A549 (cell line): ENCODE measurements at regions not wholly inside any gene's neighbourhood (a gene's known extent, or its start where the extent isn't known, plus 50 kb on each side); places are given as distances from the start of the nearest gene placed in this dataset.

Source experiments
- ATAC-seq, 2 experiments: fragments of 200-7000 bp in 1 of 2; fragments of >200 bp in 1 of 2; cut with Nextera tagmentation in 1 of 2; cut with Tn5 transposase in 1 of 2; 3 replicates each; pipeline versions ENCODE4 v1.8.0 to v1.9.1; 2018 to 2020; ENCODE audit warnings: mild to moderate bottlenecking in 1 of 2, moderate library complexity in 1 of 2
- CTCF ChIA-PET: fragments of 300-600 bp; sonication (Branson Sonifier 250); formaldehyde crosslinking; extraction: SDS; loops from one replicate; lab custom pipeline; 2021; ENCODE audit warnings: antibody characterized with exemption, inconsistent platforms; lab: Yijun Ruan, JAX
- POLR2A ChIA-PET: fragments of 350-600 bp; formaldehyde crosslinking; extraction: SDS; loops from one replicate; lab custom pipeline; 2021; ENCODE audit warnings: antibody characterized with exemption, inconsistent platforms; lab: Yijun Ruan, JAX
- DNase-seq, 2 experiments: peaks; one replicate each; pipeline versions ENCODE4 v3.0.0 to v3.0.0-alpha.2; 2011 to 2016; ENCODE audit warnings: low read depth in 1 of 2, low spot score in 1 of 2
- FAIRE-seq: peaks from 2 replicates; lab custom pipeline; 2011; peaks lifted over from hg19 to GRCh38; lab: Jason Lieb, UNC
- H3K27ac ChIP-seq, 2 experiments: fragments of >200 bp; sonication (Bioruptor Twin); formaldehyde crosslinking; 3 replicates each; pipeline ENCODE4 v1.5.1; 2016 to 2017
- H3K4me1 ChIP-seq: fragments of >200 bp; sonication (Bioruptor Twin); formaldehyde crosslinking; 3 replicates; pipeline ENCODE4 v1.6.1; 2016
- H3K4me2 ChIP-seq: fragments of >200 bp; sonication (Bioruptor Twin); formaldehyde crosslinking; 3 replicates; pipeline ENCODE4 v1.6.1; 2016
- H3K4me3 ChIP-seq: fragments of >200 bp; sonication (Bioruptor Twin); formaldehyde crosslinking; 3 replicates; pipeline ENCODE4 v1.5.1; 2016
- H3K9me3 ChIP-seq: fragments of >200 bp; sonication (Bioruptor Twin); formaldehyde crosslinking; 3 replicates; pipeline ENCODE4 v1.6.1; 2016
- CBX2 ChIP-seq: fragments of 200-600 bp; sonication (generic); IDR thresholded peaks from 2 replicates; pipeline ENCODE4 v1.6.1; 2016; ENCODE audit warnings: low read depth, mild to moderate bottlenecking, borderline replicate concordance
- CBX8 ChIP-seq: fragments of 200-600 bp; sonication (generic); IDR thresholded peaks from 2 replicates; pipeline ENCODE4 v1.6.1; 2016
- CEBPB ChIP-seq, 2 experiments: fragments of >200 bp in 1 of 2; sonication (Bioruptor Twin) in 1 of 2; formaldehyde crosslinking in 1 of 2; IDR thresholded peaks; 2 replicates each; pipeline ENCODE4 v1.6.1; 2012 to 2016
- CHD2 ChIP-seq: fragments of 150-350 bp; IDR thresholded peaks from 2 replicates; pipeline ENCODE4 v1.6.1; 2014; ENCODE audit warnings: low read length; ENCODE audit not compliant: partially characterized antibody
- CHD4 ChIP-seq: fragments of 200-600 bp; sonication (generic); IDR thresholded peaks from 2 replicates; pipeline ENCODE4 v1.6.1; 2016; ENCODE audit warnings: antibody characterized with exemption, mild to moderate bottlenecking, borderline replicate concordance
- E2F6 ChIP-seq: IDR thresholded peaks from 2 replicates; pipeline ENCODE4 v1.6.1; 2012; ENCODE audit warnings: low read depth, borderline replicate concordance
- EHF ChIP-seq: fragments of 250-450 bp; sonication (Bioruptor Pico); IDR thresholded peaks from 2 replicates; pipeline ENCODE4 v1.5.0; 2020; ENCODE audit warnings: mild to moderate bottlenecking
- FOSL2 ChIP-seq, 2 experiments: fragments of 450-650 bp in 1 of 2; fragments of >200 bp in 1 of 2; sonication (Bioruptor Twin) in 1 of 2; formaldehyde crosslinking; IDR thresholded peaks; 2 replicates each; pipeline versions ENCODE4 v1.5.0 to v1.6.1; 2016 to 2020; ENCODE audit warnings: mild to moderate bottlenecking in 1 of 2, moderate library complexity in 1 of 2
- FOXS1 ChIP-seq: fragments of 250-450 bp; sonication (Bioruptor Pico); IDR thresholded peaks from 2 replicates; pipeline ENCODE4 v1.5.0; 2020; ENCODE audit warnings: mild to moderate bottlenecking, moderate library complexity
- GATA3 ChIP-seq: IDR thresholded peaks from 2 replicates; pipeline ENCODE4 v1.6.1; 2012; ENCODE audit warnings: borderline replicate concordance
- HES2 ChIP-seq: fragments of >200 bp; sonication (Bioruptor Twin); formaldehyde crosslinking; IDR thresholded peaks from 2 replicates; pipeline ENCODE4 v1.6.1; 2016
- HMGXB4 ChIP-seq: fragments of 250-450 bp; sonication (Bioruptor Pico); IDR thresholded peaks from 2 replicates; pipeline ENCODE4 v1.5.0; 2021; ENCODE audit warnings: mild to moderate bottlenecking, moderate library complexity, borderline replicate concordance
- HOXA7 ChIP-seq: fragments of 250-450 bp; sonication (Bioruptor Pico); IDR thresholded peaks from 2 replicates; pipeline ENCODE4 v1.5.0; 2020; ENCODE audit warnings: mild to moderate bottlenecking, moderate library complexity
- HOXB5 ChIP-seq: fragments of 250-450 bp; sonication (Bioruptor Pico); IDR thresholded peaks from 2 replicates; pipeline ENCODE4 v1.5.0; 2020; ENCODE audit warnings: mild to moderate bottlenecking, moderate library complexity
- JUN ChIP-seq, 2 experiments: fragments of >200 bp; sonication (Bioruptor Twin); formaldehyde crosslinking; IDR thresholded peaks; 2 replicates in 1 of 2; 3 replicates in 1 of 2; pipeline ENCODE4 v1.6.1; 2016 to 2017
- MAFK ChIP-seq: fragments of 450-650 bp; IDR thresholded peaks from 2 replicates; pipeline ENCODE4 v1.6.1; 2014; ENCODE audit not compliant: partially characterized antibody
- MAZ ChIP-seq: fragments of 150-350 bp; IDR thresholded peaks from 2 replicates; pipeline ENCODE4 v1.6.1; 2014; ENCODE audit warnings: antibody characterized with exemption, low read depth, low read length, borderline replicate concordance
- MYC ChIP-seq: IDR thresholded peaks from 2 replicates; pipeline ENCODE4 v1.6.1; 2012; ENCODE audit warnings: mild to moderate bottlenecking, inconsistent platforms, low read length, improper control_type of control experiment, borderline replicate concordance
- NR3C1 ChIP-seq: fragments of >200 bp; sonication (Bioruptor Twin); formaldehyde crosslinking; IDR thresholded peaks from 3 replicates; pipeline ENCODE4 v1.6.1; 2017
- RAD21 ChIP-seq, 2 experiments: fragments of >200 bp in 1 of 2; sonication (Bioruptor Twin) in 1 of 2; formaldehyde crosslinking in 1 of 2; IDR thresholded peaks in 1 of 2; conservative IDR thresholded peaks in 1 of 2; 2 replicates in 1 of 2; 3 replicates in 1 of 2; pipeline ENCODE4 v1.6.1; 2012 to 2018; ENCODE audit warnings: inconsistent platforms in 1 of 2
- RARB ChIP-seq: fragments of 250-450 bp; sonication (Bioruptor Pico); IDR thresholded peaks from 2 replicates; pipeline ENCODE4 v1.8.0; 2021; ENCODE audit warnings: mild to moderate bottlenecking, moderate library complexity
- RCOR1 ChIP-seq: fragments of 150-350 bp; IDR thresholded peaks from 2 replicates; pipeline ENCODE4 v1.6.1; 2014; ENCODE audit warnings: antibody characterized with exemption, low read length, low read depth
- RFX5 ChIP-seq: fragments of 450-650 bp; IDR thresholded peaks from 2 replicates; pipeline ENCODE4 v1.7.1; 2014; ENCODE audit warnings: antibody characterized with exemption, mild to moderate bottlenecking, moderate library complexity
- TFCP2L1 ChIP-seq: fragments of 250-450 bp; sonication (Bioruptor Pico); IDR thresholded peaks from 2 replicates; pipeline ENCODE4 v1.5.0; 2021; ENCODE audit warnings: mild to moderate bottlenecking
- TP53 ChIP-seq: fragments of 250-450 bp; sonication (Bioruptor Pico); IDR thresholded peaks from 2 replicates; pipeline ENCODE4 v1.5.0; 2021; ENCODE audit warnings: mild to moderate bottlenecking, moderate library complexity
- ZSCAN20 ChIP-seq: fragments of 250-450 bp; sonication (Bioruptor Pico); IDR thresholded peaks from 2 replicates; pipeline ENCODE4 v1.8.0; 2022; ENCODE audit warnings: mild to moderate bottlenecking, moderate library complexity
- WGBS: methylation state at CpG from one replicate; pipeline ENCODE4 v1.1.6; 2017; ENCODE audit errors: missing lambda C conversion rate; 5-methylcytosine and 5-hydroxymethylcytosine counted together
- TF ChIP-seq, protein P1 (sequence below): fragments of 450-650 bp; IDR thresholded peaks from 2 replicates; pipeline ENCODE4 v1.6.1; 2014; ENCODE audit warnings: antibody characterized with exemption

DNA sequence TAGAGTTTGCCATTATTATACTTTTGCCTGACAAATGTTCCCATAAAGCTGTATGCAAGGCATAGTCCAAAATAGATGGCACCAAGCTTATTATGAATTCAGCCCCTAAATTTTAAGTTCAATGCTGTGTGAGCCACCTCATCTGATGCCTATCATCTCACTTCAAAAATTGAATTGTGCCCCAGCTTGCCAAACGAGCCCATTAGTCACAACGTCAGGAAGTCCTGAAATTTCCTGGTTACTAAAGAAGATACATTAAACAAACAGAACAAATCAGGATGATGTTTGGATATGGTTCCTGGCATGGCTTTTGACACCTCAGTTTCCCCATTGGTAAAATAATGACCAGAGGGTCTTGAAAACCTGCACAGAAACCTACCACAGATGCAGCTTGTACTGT is 147.5 kb upstream of the SOX21 start:
- Histone ChIP-seq H3K27ac (no peak overlapping the region), H3K4me1 (no peaks in the 10 kb centered on the region), H3K4me2 (no peak overlapping the region), H3K9me3 (no peaks in the 10 kb centered on the region), H3K4me3 (no peak overlapping the region)
- no peak for DNase-seq
- ATAC-seq: no peak
- 67% methylated on average over 2 of the region's 2 CpGs for WGBS
- CTCF ChIA-PET: no interaction called here
- FAIRE-seq: no peak
- TF ChIP-seq GATA3: no peak
- no peak for TF ChIP-seq MAFK
- TF ChIP-seq RAD21 (conservative IDR thresholded peaks at IDR 0.05 in 1 of 2, IDR thresholded peaks at IDR 0.05 in 1 of 2): no peak
- TF ChIP-seq MAZ: no peak
- TF ChIP-seq CBX2: no peak
- TF ChIP-seq E2F6: no peak
- TF ChIP-seq EHF (CRISPR knock-in tag): no peak
- no peak for TF ChIP-seq HES2
- no peak for TF ChIP-seq CBX8
- TF ChIP-seq, protein P1, sequence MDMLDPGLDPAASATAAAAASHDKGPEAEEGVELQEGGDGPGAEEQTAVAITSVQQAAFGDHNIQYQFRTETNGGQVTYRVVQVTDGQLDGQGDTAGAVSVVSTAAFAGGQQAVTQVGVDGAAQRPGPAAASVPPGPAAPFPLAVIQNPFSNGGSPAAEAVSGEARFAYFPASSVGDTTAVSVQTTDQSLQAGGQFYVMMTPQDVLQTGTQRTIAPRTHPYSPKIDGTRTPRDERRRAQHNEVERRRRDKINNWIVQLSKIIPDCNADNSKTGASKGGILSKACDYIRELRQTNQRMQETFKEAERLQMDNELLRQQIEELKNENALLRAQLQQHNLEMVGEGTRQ: no peak
- no peak for TF ChIP-seq JUN (IDR thresholded peaks at IDR 0.05)
- TF ChIP-seq MYC: no peak
- TF ChIP-seq TFCP2L1 (CRISPR knock-in tag): no peak
- TF ChIP-seq CHD2: no peak
- no peak for TF ChIP-seq CEBPB (IDR thresholded peaks at IDR 0.05)
- no peak for TF ChIP-seq RARB (CRISPR knock-in tag)
- no peak for TF ChIP-seq HMGXB4 (CRISPR knock-in tag)
- POLR2A ChIA-PET: no interaction called here

DNA sequence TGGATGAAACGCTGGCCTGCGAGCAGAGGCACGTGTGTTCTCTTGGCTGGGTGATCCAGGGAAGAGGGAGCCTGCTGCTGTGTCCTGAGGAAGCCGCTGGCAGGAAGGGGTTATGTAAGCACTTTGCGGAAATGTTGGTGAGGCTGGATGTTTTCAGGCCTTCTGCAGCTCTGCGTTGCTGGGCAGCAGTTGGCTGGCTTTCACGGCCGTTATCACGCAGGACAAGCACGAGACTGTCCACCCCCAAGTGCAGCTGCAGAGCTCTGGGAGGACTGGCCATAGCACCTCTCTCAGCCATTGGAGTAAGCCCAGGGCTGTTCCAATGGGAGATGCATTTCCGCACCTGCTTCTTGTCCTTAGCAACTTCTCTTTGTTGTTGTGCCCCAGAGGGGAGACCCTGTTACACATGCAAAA is 146.9 kb upstream of the SOX21 start:
- ATAC-seq (no peak), FAIRE-seq (no peak), DNase-seq (no peak)
- WGBS: 87% methylated on average over 11 of the region's 11 CpGs
- ChIA-PET CTCF (no interaction called here), POLR2A (no interaction called here)
- H3K9me3 ChIP-seq: no peaks in the 10 kb centered on the region
- no peak overlapping the region for H3K27ac ChIP-seq
- no peak overlapping the region for H3K4me3 ChIP-seq
- no peak overlapping the region for H3K4me2 ChIP-seq
- TF ChIP-seq CHD4 (no peak), FOSL2 (IDR thresholded peaks at IDR 0.05) (no peak), FOSL2 (CRISPR knock-in tag; IDR thresholded peaks at IDR 0.05) (no peak), E2F6 (no peak), HOXA7 (no peak), EHF (CRISPR knock-in tag) (no peak), RCOR1 (no peak), HOXB5 (CRISPR knock-in tag) (no peak), FOXS1 (CRISPR knock-in tag) (no peak), NR3C1 (no peak), TFCP2L1 (CRISPR knock-in tag) (no peak), HMGXB4 (CRISPR knock-in tag) (no peak), TP53 (CRISPR knock-in tag) (no peak), RFX5 (no peak), ZSCAN20 (CRISPR knock-in tag) (no peak)
- H3K4me1 ChIP-seq: no peaks in the 10 kb centered on the region
